ENCODE measurements at regions not wholly inside any gene's neighbourhood (a gene's known extent, or its start where the extent isn't known, plus 50 kb on each side); places are given as distances from the start of the nearest gene placed in this dataset.

- FAIRE-seq (no peak), DNase-seq (ENCODE audit: low read depth, low spot score) (no peak)
- no peaks in the 10 kb centered on the region for H3K4me1 ChIP-seq (ENCODE audit: control insufficient read depth, extremely low read depth, insufficient read depth, low read length)
- no peak overlapping the region for H3K9ac ChIP-seq (ENCODE audit: control insufficient read depth, extremely low read depth, insufficient read depth, low read length)
- no peak overlapping the region for H2AFZ ChIP-seq (ENCODE audit: control insufficient read depth, low read length)
- TF ChIP-seq EZH2 (IDR thresholded peaks at IDR 0.05; ENCODE audit: low read length): no peak
- no peak for TF ChIP-seq CTCF (optimal IDR thresholded peaks at IDR 0.05 in 1 of 3, IDR thresholded peaks at IDR 0.05 in 1 of 3, conservative IDR thresholded peaks at IDR 0.05 in 1 of 3; ENCODE audit: extremely low read depth in 1 of 3, insufficient read depth in 2 of 3, low read length in 3 of 3)
- no peaks in the 10 kb centered on the region for H3K9me1 ChIP-seq (ENCODE audit: control insufficient read depth, extremely low read depth, insufficient read depth, low read length)
- H3K27ac ChIP-seq (ENCODE audit: control insufficient read depth, insufficient read depth, low read length): no peak overlapping the region
- H3K4me2 ChIP-seq (ENCODE audit: control insufficient read depth, extremely low read depth, insufficient read depth, low read depth, low read length): no peak overlapping the region
- H4K20me1 ChIP-seq (ENCODE audit: control insufficient read depth, extremely low read depth, insufficient read depth, low read length): no peaks in the 10 kb centered on the region
- H3K27me3 ChIP-seq (ENCODE audit: control insufficient read depth, extremely low read depth, insufficient read depth, low read length): no peaks in the 10 kb centered on the region
- H3K4me3 ChIP-seq (ENCODE audit: control insufficient read depth in 2 of 3, extremely low read depth in 1 of 3, insufficient read depth in 2 of 3, low read depth in 1 of 3, low read length in 3 of 3): no peak overlapping the region
- dilution Hi-C loops (cut with MboI; ENCODE audit: extremely low pct_ligation_motif_present, low sequenced_read_pairs): no loop called here
- no peaks in the 10 kb centered on the region for H3K79me2 ChIP-seq (ENCODE audit: control insufficient read depth, insufficient read depth, low read length)
- no peaks in the 10 kb centered on the region for H3K36me3 ChIP-seq (ENCODE audit: control insufficient read depth in 2 of 2, extremely low read depth in 1 of 2, insufficient read depth in 2 of 2, low read length in 2 of 2)
- peaks cover 3% of the 10 kb centered on the region for H3K9me3 ChIP-seq (ENCODE audit: control insufficient read depth, low read depth, low read length)
These were observed 506.7 kb downstream of the GLRX3 start for GRCh38 chr10:130642926-130643325.

GRCh38 chr10:130647341-130647740, 511.1 kb downstream of the GLRX3 start:
- Histone ChIP-seq H3K79me2 (ENCODE audit: control insufficient read depth, insufficient read depth, low read length) (no peaks in the 10 kb centered on the region), H3K27ac (ENCODE audit: control insufficient read depth, insufficient read depth, low read length) (no peak overlapping the region), H2AFZ (ENCODE audit: control insufficient read depth, low read length) (no peak overlapping the region), H3K9me1 (ENCODE audit: control insufficient read depth, extremely low read depth, insufficient read depth, low read length) (no peaks in the 10 kb centered on the region), H3K4me1 (ENCODE audit: control insufficient read depth, extremely low read depth, insufficient read depth, low read length) (no peaks in the 10 kb centered on the region), H3K9me3 (ENCODE audit: control insufficient read depth, low read depth, low read length) (peaks cover 6% of the 10 kb centered on the region), H3K9ac (ENCODE audit: control insufficient read depth, extremely low read depth, insufficient read depth, low read length) (no peak overlapping the region), H3K4me3 (ENCODE audit: control insufficient read depth in 2 of 3, extremely low read depth in 1 of 3, insufficient read depth in 2 of 3, low read depth in 1 of 3, low read length in 3 of 3) (no peak overlapping the region), H3K27me3 (ENCODE audit: control insufficient read depth, extremely low read depth, insufficient read depth, low read length) (no peaks in the 10 kb centered on the region), H3K4me2 (ENCODE audit: control insufficient read depth, extremely low read depth, insufficient read depth, low read depth, low read length) (no peak overlapping the region), H4K20me1 (ENCODE audit: control insufficient read depth, extremely low read depth, insufficient read depth, low read length) (no peaks in the 10 kb centered on the region), H3K36me3 (ENCODE audit: control insufficient read depth in 2 of 2, extremely low read depth in 1 of 2, insufficient read depth in 2 of 2, low read length in 2 of 2) (no peaks in the 10 kb centered on the region)
- DNase-seq (ENCODE audit: low read depth, low spot score) (no peak), FAIRE-seq (no peak)
- TF ChIP-seq EZH2 (IDR thresholded peaks at IDR 0.05; ENCODE audit: low read length): no peak
- no peak for TF ChIP-seq CTCF (optimal IDR thresholded peaks at IDR 0.05 in 1 of 3, IDR thresholded peaks at IDR 0.05 in 1 of 3, conservative IDR thresholded peaks at IDR 0.05 in 1 of 3; ENCODE audit: extremely low read depth in 1 of 3, insufficient read depth in 2 of 3, low read length in 3 of 3)
- dilution Hi-C loops (cut with MboI; ENCODE audit: extremely low pct_ligation_motif_present, low sequenced_read_pairs): no loop called here
